Peyer's patch (tissue), 4 donors: ENCODE measurements at regions not wholly inside any gene's neighbourhood (a gene's known extent, or its start where the extent isn't known, plus 50 kb on each side); places are given as distances from the start of the nearest gene placed in this dataset.
A peak's percentile ranks its signal among the peaks of the same experiment; 100 is the strongest.

Experiments
- DNase-seq, 3 donors: peaks; one replicate each; pipeline ENCODE4 v3.0.0-alpha.2; 2017 to 2019
- H3K27ac ChIP-seq, 4 donors: fragments of 200-600 bp; sonication (generic); one replicate each; pipeline ENCODE4 v1.5.1; 2016 to 2019
- H3K27me3 ChIP-seq, 2 donors: fragments of 200-600 bp; sonication (generic); one replicate each; pipeline ENCODE4 v1.5.1; 2019
- H3K36me3 ChIP-seq, 3 donors: fragments of 200-600 bp; sonication (generic); one replicate each; pipeline ENCODE4 v1.5.1; 2016 to 2019
- H3K4me1 ChIP-seq, 4 donors: fragments of 200-600 bp; sonication (generic); one replicate each; pipeline ENCODE4 v1.5.1; 2016 to 2019
- H3K4me3 ChIP-seq, 4 donors: fragments of 200-600 bp; sonication (generic); 1 replicate in 3 of 4; 2 replicates in 1 of 4; pipeline ENCODE4 v1.5.1; 2016 to 2019; ENCODE audit warnings: mild to moderate bottlenecking in 1 of 4
- H3K9me3 ChIP-seq, 4 donors: fragments of 200-600 bp; sonication (generic); one replicate each; pipeline ENCODE4 v1.5.1; 2016 to 2019; ENCODE audit warnings: mild to moderate bottlenecking in 1 of 4
- POLR2A ChIP-seq, 2 donors: fragments of 450-650 bp; IDR thresholded peaks; one replicate each; pipeline ENCODE4 v1.5.1; 2017; ENCODE audit warnings: antibody characterized with exemption in 2 of 2, mild to moderate bottlenecking in 2 of 2, moderate library complexity in 2 of 2
- TF ChIP-seq, protein P1 (sequence below), 6 experiments: fragments of 450-650 bp in 4 of 6; fragments of 200-600 bp in 2 of 6; sonication (generic) in 1 of 6; IDR thresholded peaks; one replicate each; pipeline ENCODE4 v1.5.1; 2017 to 2019; ENCODE audit warnings: antibody characterized with exemption in 6 of 6, mild to moderate bottlenecking in 3 of 6, moderate library complexity in 1 of 6

GRCh38 chr20:22159276-22159675, 425.1 kb downstream of the FOXA2 start:
- Histone ChIP-seq H3K36me3 (no peaks in the 10 kb centered on the region), H3K27me3 (no peaks in the 10 kb centered on the region), H3K27ac (no peak overlapping the region), H3K9me3 (no peaks in the 10 kb centered on the region), H3K4me3 (no peak overlapping the region), H3K4me1 (no peaks in the 10 kb centered on the region)
- TF ChIP-seq, protein P1, sequence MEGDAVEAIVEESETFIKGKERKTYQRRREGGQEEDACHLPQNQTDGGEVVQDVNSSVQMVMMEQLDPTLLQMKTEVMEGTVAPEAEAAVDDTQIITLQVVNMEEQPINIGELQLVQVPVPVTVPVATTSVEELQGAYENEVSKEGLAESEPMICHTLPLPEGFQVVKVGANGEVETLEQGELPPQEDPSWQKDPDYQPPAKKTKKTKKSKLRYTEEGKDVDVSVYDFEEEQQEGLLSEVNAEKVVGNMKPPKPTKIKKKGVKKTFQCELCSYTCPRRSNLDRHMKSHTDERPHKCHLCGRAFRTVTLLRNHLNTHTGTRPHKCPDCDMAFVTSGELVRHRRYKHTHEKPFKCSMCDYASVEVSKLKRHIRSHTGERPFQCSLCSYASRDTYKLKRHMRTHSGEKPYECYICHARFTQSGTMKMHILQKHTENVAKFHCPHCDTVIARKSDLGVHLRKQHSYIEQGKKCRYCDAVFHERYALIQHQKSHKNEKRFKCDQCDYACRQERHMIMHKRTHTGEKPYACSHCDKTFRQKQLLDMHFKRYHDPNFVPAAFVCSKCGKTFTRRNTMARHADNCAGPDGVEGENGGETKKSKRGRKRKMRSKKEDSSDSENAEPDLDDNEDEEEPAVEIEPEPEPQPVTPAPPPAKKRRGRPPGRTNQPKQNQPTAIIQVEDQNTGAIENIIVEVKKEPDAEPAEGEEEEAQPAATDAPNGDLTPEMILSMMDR (IDR thresholded peaks at IDR 0.05), result no peak
- TF ChIP-seq POLR2A (IDR thresholded peaks at IDR 0.05), result no peak
- DNase-seq, result no peak

- H3K4me1 ChIP-seq, result no peaks in the 10 kb centered on the region
- TF ChIP-seq POLR2A (IDR thresholded peaks at IDR 0.05), result no peak
- TF ChIP-seq, protein P1 (IDR thresholded peaks at IDR 0.05), result no peak
- H3K4me3 ChIP-seq, result no peak overlapping the region
- no peak overlapping the region for H3K27ac ChIP-seq
- H3K9me3 ChIP-seq, result no peaks in the 10 kb centered on the region
- no peaks in the 10 kb centered on the region for H3K27me3 ChIP-seq
- no peaks in the 10 kb centered on the region for H3K36me3 ChIP-seq
- no peak for DNase-seq
Measured at GRCh38 chr20:22127587-22127986, 422.1 kb downstream of the PAX1 start.

GRCh38 chr20:22106308-22106938, 401.0 kb downstream of the PAX1 start:
- H3K4me1 ChIP-seq, result no peaks in the 10 kb centered on the region
- no peaks in the 10 kb centered on the region for H3K36me3 ChIP-seq
- DNase-seq, result no peak
- no peak overlapping the region for H3K27ac ChIP-seq
- TF ChIP-seq, protein P1 (IDR thresholded peaks at IDR 0.05), result peak in 3 of 6 experiments; percentile 56 to 70 (median 64)
- no peak for TF ChIP-seq POLR2A (IDR thresholded peaks at IDR 0.05)
- no peak overlapping the region for H3K4me3 ChIP-seq
- H3K9me3 ChIP-seq, result no peaks in the 10 kb centered on the region
- H3K27me3 ChIP-seq, result no peaks in the 10 kb centered on the region

DNA sequence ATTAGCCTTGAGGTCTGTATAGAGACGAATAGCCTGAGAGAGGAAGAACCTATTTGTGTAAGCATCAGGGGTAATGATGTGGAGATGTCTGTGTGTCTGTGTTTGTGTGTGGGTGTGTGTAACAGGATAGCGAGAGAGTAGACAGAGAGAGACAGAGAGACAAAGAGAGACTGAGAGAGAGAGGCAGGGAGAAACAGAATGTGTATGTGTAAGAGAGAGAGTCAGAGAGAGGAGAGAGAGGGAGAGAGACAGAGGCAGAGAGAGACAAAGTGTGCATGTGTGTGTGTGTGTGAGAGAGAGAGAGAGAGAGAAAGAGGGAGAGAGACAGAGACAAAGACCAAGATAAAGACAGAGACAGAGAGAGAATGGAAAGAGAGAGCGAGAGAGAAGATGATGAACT, 396.1 kb downstream of the PAX1 start:
- no peak for DNase-seq
- H3K4me1 ChIP-seq, result no peaks in the 10 kb centered on the region
- H3K27ac ChIP-seq, result no peak overlapping the region
- no peak for TF ChIP-seq POLR2A (IDR thresholded peaks at IDR 0.05)
- TF ChIP-seq, protein P1 (IDR thresholded peaks at IDR 0.05), result no peak
- no peak overlapping the region for H3K4me3 ChIP-seq
- H3K27me3 ChIP-seq, result no peaks in the 10 kb centered on the region
- no peaks in the 10 kb centered on the region for H3K36me3 ChIP-seq
- H3K9me3 ChIP-seq, result no peaks in the 10 kb centered on the region

DNA sequence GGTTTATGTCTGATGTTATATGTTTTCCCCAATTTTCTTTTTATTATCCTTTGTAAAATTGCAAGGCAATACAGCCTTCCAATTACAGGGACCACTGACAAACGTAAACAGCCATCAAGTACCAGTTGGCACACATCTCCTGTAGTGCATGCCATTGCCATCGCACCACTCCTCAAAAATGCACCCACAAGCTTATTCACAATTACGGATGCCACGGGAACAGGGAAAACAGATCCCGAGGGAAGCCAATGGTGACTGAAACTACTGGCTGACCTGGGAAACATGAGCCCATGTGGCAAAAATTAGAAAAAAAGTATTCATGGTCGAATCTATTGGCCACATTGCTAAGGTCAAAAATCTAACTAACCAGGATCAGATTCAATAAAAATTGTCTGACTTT, 395.2 kb downstream of the PAX1 start:
- no peak overlapping the region for H3K4me3 ChIP-seq
- H3K27me3 ChIP-seq, result no peaks in the 10 kb centered on the region
- no peaks in the 10 kb centered on the region for H3K4me1 ChIP-seq
- TF ChIP-seq, protein P1 (IDR thresholded peaks at IDR 0.05), result no peak
- TF ChIP-seq POLR2A (IDR thresholded peaks at IDR 0.05), result no peak
- H3K36me3 ChIP-seq, result no peaks in the 10 kb centered on the region
- H3K27ac ChIP-seq, result no peak overlapping the region
- no peak for DNase-seq
- H3K9me3 ChIP-seq, result no peaks in the 10 kb centered on the region

GRCh38 chr20:22099348-22099747, 393.9 kb downstream of the PAX1 start:
- no peak overlapping the region for H3K4me3 ChIP-seq
- H3K27ac ChIP-seq, result no peak overlapping the region
- no peak for DNase-seq
- no peaks in the 10 kb centered on the region for H3K36me3 ChIP-seq
- TF ChIP-seq, protein P1 (IDR thresholded peaks at IDR 0.05), result no peak
- no peak for TF ChIP-seq POLR2A (IDR thresholded peaks at IDR 0.05)
- no peaks in the 10 kb centered on the region for H3K27me3 ChIP-seq
- H3K4me1 ChIP-seq, result no peaks in the 10 kb centered on the region
- H3K9me3 ChIP-seq, result no peaks in the 10 kb centered on the region
